ENCODE measurements at regions not wholly inside any gene's neighbourhood (a gene's known extent, or its start where the extent isn't known, plus 50 kb on each side); places are given as distances from the start of the nearest gene placed in this dataset.

GRCh38 chrX:80316526-80316925 lies 103.7 kb upstream of the TENT5D start:
- no peak for DNase-seq

- no peak for DNase-seq
Measured at GRCh38 chrX:80317646-80318045, 102.6 kb upstream of the TENT5D start.

GRCh38 chrX:80331285-80331684 lies 89.0 kb upstream of the TENT5D start:
- DNase-seq, result no peak

- no peak for DNase-seq
Measured at GRCh38 chrX:80334583-80334982, 85.7 kb upstream of the TENT5D start.

GRCh38 chrX:80335062-80335830 lies 85.0 kb upstream of the TENT5D start:
- peak; percentile 2 for DNase-seq

- no peak for DNase-seq
Measured at GRCh38 chrX:80354966-80355465, 65.2 kb upstream of the TENT5D start.

Measured in SHP77 treated with DMSO at 0.1 percent for 48 hours (cell line).